Right lobe of liver (tissue), 4 donors: ENCODE measurements at regions not wholly inside any gene's neighbourhood (a gene's known extent, or its start where the extent isn't known, plus 50 kb on each side); places are given as distances from the start of the nearest gene placed in this dataset.

Experiments used
- CTCF ChIP-seq, 4 donors: fragments of 200-600 bp in 3 of 4; fragments of 450-650 bp in 1 of 4; IDR thresholded peaks; one replicate each; pipeline versions ENCODE4 v1.5.1 to v1.8.0; 2016 to 2022; ENCODE audit warnings: antibody characterized with exemption in 4 of 4, mild to moderate bottlenecking in 2 of 4
- POLR2A ChIP-seq: fragments of 450-650 bp; IDR thresholded peaks from one replicate; pipeline ENCODE4 v1.6.1; 2017; ENCODE audit warnings: antibody characterized with exemption, mild to moderate bottlenecking
- donor health status: DM: no; HTN: no; CAD: no.
- donor health status: DM: no; HTN: no; CAD: no.
- donor health status: DM: no; HTN: yes; CAD: no.

- no peak for TF ChIP-seq CTCF (IDR thresholded peaks at IDR 0.05)
- TF ChIP-seq POLR2A = no peak
These were observed 82.8 kb upstream of the DSEL start for GRCh38 chr18:67599277-67599676.
